H7 (cell line): ENCODE measurements at regions not wholly inside any gene's neighbourhood (a gene's known extent, or its start where the extent isn't known, plus 50 kb on each side); places are given as distances from the start of the nearest gene placed in this dataset.
A peak's percentile ranks its signal among the peaks of the same experiment; 100 is the strongest.

ENCODE experiments used
- DNase-seq: peaks from one replicate; pipeline ENCODE4 v3.0.0; 2012
- H3K27me3 ChIP-seq: 2 replicates; pipeline ENCODE4 v1.6.0; 2011; ENCODE audit warnings: mild to moderate bottlenecking, low read length; ENCODE audit not compliant: control insufficient read depth, insufficient read depth
- H3K36me3 ChIP-seq: replicated peaks from 2 replicates; pipeline ENCODE4 v1.5.1; 2011; ENCODE audit warnings: low read length; ENCODE audit not compliant: control insufficient read depth, insufficient read depth
- H3K4me3 ChIP-seq: 2 replicates; pipeline ENCODE4 v1.5.1; 2011; ENCODE audit warnings: low read depth, mild to moderate bottlenecking, control low read depth, low read length, moderate library complexity; ENCODE audit not compliant: insufficient read depth

GRCh38 chr18:76580288-76580962 lies 85.4 kb upstream of the ZNF516 start:
- DNase-seq: no peak
- Histone ChIP-seq H3K4me3 (no peak overlapping the region), H3K27me3 (peaks cover 6% of the 10 kb centered on the region), H3K36me3 (no peaks in the 10 kb centered on the region)

GRCh38 chr18:76579301-76579695 lies 84.3 kb upstream of the ZNF516 start:
- Histone ChIP-seq H3K27me3 (peaks cover 6% of the 10 kb centered on the region), H3K4me3 (no peak overlapping the region), H3K36me3 (no peaks in the 10 kb centered on the region)
- no peak for DNase-seq

GRCh38 chr18:76578571-76579300 lies 83.7 kb upstream of the ZNF516 start:
- H3K4me3 ChIP-seq: no peak overlapping the region
- no peaks in the 10 kb centered on the region for H3K36me3 ChIP-seq
- peak; percentile 74 for DNase-seq
- peaks cover 6% of the 10 kb centered on the region for H3K27me3 ChIP-seq

GRCh38 chr18:76573325-76574025 lies 78.4 kb upstream of the ZNF516 start:
- H3K27me3 ChIP-seq: 0 out of 2 replicates have a peak, but pooled peaks cover 2% of the 10 kb centered on the region
- no peak overlapping the region for H3K4me3 ChIP-seq
- no peaks in the 10 kb centered on the region for H3K36me3 ChIP-seq
- no peak for DNase-seq

GRCh38 chr18:76572518-76573247 lies 77.6 kb upstream of the ZNF516 start:
- no peak for DNase-seq
- H3K27me3 ChIP-seq: no peaks in the 10 kb centered on the region
- H3K36me3 ChIP-seq: no peaks in the 10 kb centered on the region
- no peak overlapping the region for H3K4me3 ChIP-seq

- no peaks in the 10 kb centered on the region for H3K36me3 ChIP-seq
- H3K27me3 ChIP-seq: no peaks in the 10 kb centered on the region
- DNase-seq: no peak
- no peak overlapping the region for H3K4me3 ChIP-seq
Observed at GRCh38 chr18:76571689-76572088, 76.6 kb upstream of the ZNF516 start.

- H3K4me3 ChIP-seq: no peak overlapping the region
- no peaks in the 10 kb centered on the region for H3K36me3 ChIP-seq
- H3K27me3 ChIP-seq: no peaks in the 10 kb centered on the region
- no peak for DNase-seq
Observed at GRCh38 chr18:76570856-76571255, 75.8 kb upstream of the ZNF516 start.

- no peak for DNase-seq
- H3K27me3 ChIP-seq: no peaks in the 10 kb centered on the region
- H3K4me3 ChIP-seq: no peak overlapping the region
- H3K36me3 ChIP-seq: no peaks in the 10 kb centered on the region
Observed at GRCh38 chr18:76569644-76570419, 74.8 kb upstream of the ZNF516 start.

GRCh38 chr18:76568731-76569130 lies 73.7 kb upstream of the ZNF516 start:
- Histone ChIP-seq H3K4me3 (no peak overlapping the region), H3K27me3 (no peaks in the 10 kb centered on the region), H3K36me3 (no peaks in the 10 kb centered on the region)
- no peak for DNase-seq

- Histone ChIP-seq H3K4me3 (no peak overlapping the region), H3K36me3 (no peaks in the 10 kb centered on the region)
- DNase-seq: no peak
Observed at GRCh38 chr18:76567835-76568445, 72.9 kb upstream of the ZNF516 start.

GRCh38 chr18:76566987-76567386 lies 71.9 kb upstream of the ZNF516 start:
- H3K27me3 ChIP-seq: no peaks in the 10 kb centered on the region
- DNase-seq: no peak
- no peaks in the 10 kb centered on the region for H3K36me3 ChIP-seq
- no peak overlapping the region for H3K4me3 ChIP-seq

More at GRCh38 chr18:76567835-76568445, 72.9 kb upstream of the ZNF516 start:
- no peaks in the 10 kb centered on the region for H3K27me3 ChIP-seq

GRCh38 chr18:76565238-76566173 lies 70.5 kb upstream of the ZNF516 start:
- Histone ChIP-seq H3K27me3 (no peaks in the 10 kb centered on the region), H3K4me3 (no peak overlapping the region), H3K36me3 (no peaks in the 10 kb centered on the region)
- peak; percentile 92 for DNase-seq
